ENCODE measurements at regions not wholly inside any gene's neighbourhood (a gene's known extent, or its start where the extent isn't known, plus 50 kb on each side); places are given as distances from the start of the nearest gene placed in this dataset.
"Not testable (repeated sequence)": the region's sequence is repeated elsewhere in the genome, so short reads cannot be mapped to it uniquely, and the experiment has no call there.

GRCh38 chr11:27228906-27229290, 134.1 kb downstream of the CCDC34 start:
- WGBS, 2 donors: 82 to 84% methylated on average over 2 of the region's 2 CpGs
- intact Hi-C loops (cut with DNase I): no loop called here
- no peak overlapping the region for H3K27ac ChIP-seq
- H3K9me3 ChIP-seq: no peaks in the 10 kb centered on the region
- no peaks in the 10 kb centered on the region for H3K36me3 ChIP-seq
- peaks cover 0 to 28% (median 0%) of the 10 kb centered on the region in 9 donors for H3K4me1 ChIP-seq
- DNase-seq (no peak), ATAC-seq (no peak)
- no peak overlapping the region for H3K4me3 ChIP-seq
- no peak for TF ChIP-seq CTCF (IDR thresholded peaks at IDR 0.05)
- H3K27me3 ChIP-seq: no peaks in the 10 kb centered on the region

GRCh38 chr11:27228232-27228905, 134.6 kb downstream of the CCDC34 start:
- H3K27me3 ChIP-seq: no peaks in the 10 kb centered on the region
- TF ChIP-seq CTCF (IDR thresholded peaks at IDR 0.05): no peak
- peaks cover 0 to 28% (median 0%) of the 10 kb centered on the region in 9 donors for H3K4me1 ChIP-seq
- no peaks in the 10 kb centered on the region for H3K36me3 ChIP-seq
- WGBS, 2 donors: 41 to 55% methylated on average over 7 of the region's 7 CpGs
- intact Hi-C loops (cut with DNase I): no loop called here
- no peak overlapping the region for H3K27ac ChIP-seq
- no peak overlapping the region for H3K4me3 ChIP-seq
- ATAC-seq: no peak
- DNase-seq: no peak
- H3K9me3 ChIP-seq: no peaks in the 10 kb centered on the region

GRCh38 chr11:27227736-27228135, 135.3 kb downstream of the CCDC34 start:
- DNase-seq: no peak
- Histone ChIP-seq H3K4me1 (peaks cover 0 to 28% (median 0%) of the 10 kb centered on the region in 9 donors), H3K36me3 (no peaks in the 10 kb centered on the region), H3K27ac (no peak overlapping the region), H3K4me3 (no peak overlapping the region), H3K27me3 (no peaks in the 10 kb centered on the region), H3K9me3 (no peaks in the 10 kb centered on the region)
- WGBS, 2 donors: 47 to 70% methylated on average over 5 of the region's 5 CpGs
- intact Hi-C loops (cut with DNase I): no loop called here
- no peak for TF ChIP-seq CTCF (IDR thresholded peaks at IDR 0.05)
- ATAC-seq: no peak

- H3K9me3 ChIP-seq; intact Hi-C loops (cut with DNase I); DNase-seq; H3K36me3 ChIP-seq; H3K4me3 ChIP-seq; H3K27me3 ChIP-seq; ATAC-seq: not testable (repeated sequence)
- peak overlapping the region in 1 of 10 donors; percentile 49 for H3K27ac ChIP-seq
- WGBS, 2 donors: 88 to 92% methylated on average over 20 to 21 of the region's 24 CpGs
- peaks cover 0 to 33% (median 27%) of the 10 kb centered on the region in 9 donors for H3K4me1 ChIP-seq
Observed at GRCh38 chr11:27219487-27220039, 143.5 kb downstream of the CCDC34 start.

GRCh38 chr11:27218421-27219038, 144.5 kb downstream of the CCDC34 start:
- peak in 5 of 8 donors; percentile 13 to 60 (median 26) for ATAC-seq
- peaks cover 0 to 39% (median 32%) of the 10 kb centered on the region in 9 donors for H3K4me1 ChIP-seq
- intact Hi-C loops (cut with DNase I): no loop called here
- H3K27me3 ChIP-seq: no peaks in the 10 kb centered on the region
- no peaks in the 10 kb centered on the region for H3K36me3 ChIP-seq
- TF ChIP-seq CTCF (IDR thresholded peaks at IDR 0.05): no peak
- WGBS, 2 donors: 66 to 67% methylated on average over 3 of the region's 3 CpGs
- peak overlapping the region in 8 of 10 donors; percentile 2 to 67 (median 23) for H3K27ac ChIP-seq
- DNase-seq: no peak
- H3K9me3 ChIP-seq: no peaks in the 10 kb centered on the region
- H3K4me3 ChIP-seq: no peak overlapping the region

Measured in heart right ventricle (tissue), 16 donors.